GM18873 (cell line): ENCODE measurements at regions not wholly inside any gene's neighbourhood (a gene's known extent, or its start where the extent isn't known, plus 50 kb on each side); places are given as distances from the start of the nearest gene placed in this dataset.
"Not testable (repeated sequence)": the region's sequence is repeated elsewhere in the genome, so short reads cannot be mapped to it uniquely, and the experiment has no call there.

Source experiments
- ATAC-seq: cut with Tn5 transposase; IDR thresholded peaks from one replicate; pipeline ENCODE4 v1.9.1; 2021; ENCODE audit warnings: mild to moderate bottlenecking, moderate library complexity, moderate number of reproducible peaks; ENCODE audit not compliant: unreplicated experiment, low FRiP score

DNA sequence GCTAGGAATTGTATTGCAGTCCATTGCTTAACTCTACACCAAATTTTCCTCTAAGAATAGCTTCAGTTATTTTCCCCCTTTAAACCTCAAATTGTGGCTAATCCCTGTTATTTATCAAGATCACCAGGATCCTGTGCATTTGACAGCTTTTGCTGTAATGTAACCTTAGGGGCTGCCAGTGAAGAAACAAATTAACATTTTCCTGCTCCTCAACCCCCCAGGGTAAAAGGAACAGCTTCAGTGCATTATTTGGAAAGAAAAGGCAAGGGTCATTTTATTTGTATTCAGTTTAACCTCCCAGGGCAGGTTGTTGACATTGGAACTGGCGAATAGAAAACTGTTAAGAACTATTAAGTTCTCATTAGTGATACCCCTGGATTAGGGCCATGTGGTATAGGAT lies 57.0 kb downstream of the PCDH20 start:
- no peak for ATAC-seq

DNA sequence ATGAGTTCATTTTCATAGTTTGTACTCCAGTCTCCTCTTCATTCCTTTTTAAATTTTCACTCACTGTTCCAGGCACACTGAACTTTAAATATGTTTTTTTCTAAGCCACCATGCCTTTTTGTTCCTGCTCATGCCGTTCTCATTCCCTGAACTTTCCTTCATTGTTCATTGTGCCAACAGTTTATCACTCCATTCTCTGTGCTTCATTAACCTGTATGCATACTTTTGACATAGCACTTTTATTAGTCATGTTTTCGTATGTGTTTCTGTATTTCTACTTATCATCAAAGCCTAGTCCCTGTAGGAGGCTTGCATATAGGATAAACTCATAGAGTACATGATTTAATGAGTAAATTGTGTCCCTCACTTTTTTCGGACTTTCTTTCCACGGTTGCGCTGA lies 65.3 kb downstream of the PCDH20 start:
- ATAC-seq: no peak

DNA sequence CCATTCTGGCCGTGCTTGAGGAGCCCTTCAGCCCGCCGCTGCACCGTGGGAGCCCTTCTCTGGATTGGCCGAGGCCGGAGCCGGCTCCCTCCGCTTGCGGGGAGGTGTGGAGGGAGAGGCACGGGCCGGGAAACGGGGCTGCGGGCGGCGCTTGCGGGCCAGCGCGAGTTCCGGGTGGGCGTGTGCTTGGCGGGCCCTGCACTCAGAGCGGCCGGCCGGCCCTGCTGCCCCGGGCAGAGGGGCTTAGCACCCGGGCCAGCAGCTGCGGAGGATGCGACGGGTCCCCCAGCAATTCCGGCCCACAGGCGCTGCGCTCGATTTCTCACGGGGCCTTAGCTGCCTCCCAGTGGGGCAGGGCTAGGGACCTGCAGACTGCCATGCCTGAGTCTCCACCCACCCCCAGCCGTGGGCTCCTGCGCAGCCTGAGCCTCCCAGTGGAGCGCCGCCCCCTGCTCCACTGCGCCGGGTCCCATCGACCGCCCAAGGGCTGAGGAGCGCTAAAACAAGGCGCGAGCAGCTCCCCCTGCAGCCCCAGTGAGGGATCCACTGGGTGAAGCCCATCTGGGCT lies 76.5 kb downstream of the PCDH20 start:
- ATAC-seq: no peak

DNA sequence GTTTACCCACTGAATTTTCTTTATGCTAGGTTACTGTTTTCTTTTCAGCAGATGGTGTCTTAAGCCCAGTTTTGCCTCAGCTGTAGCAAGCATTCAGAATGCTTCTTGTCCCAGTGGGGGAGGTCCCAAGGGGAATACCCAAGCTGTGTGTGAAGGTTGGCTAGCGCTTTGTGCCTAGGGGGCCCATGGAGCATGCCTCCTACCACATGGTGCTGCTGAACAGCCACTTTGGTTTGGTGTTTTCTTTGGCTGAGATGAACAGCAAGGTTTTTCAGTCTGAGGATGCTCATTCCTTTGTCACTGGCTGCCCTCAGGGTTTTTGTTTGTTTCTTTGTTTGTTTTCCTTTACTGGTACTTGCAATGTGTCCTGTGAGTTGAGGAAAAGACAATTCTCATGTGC lies 99.0 kb downstream of the PCDH20 start:
- ATAC-seq: no peak

DNA sequence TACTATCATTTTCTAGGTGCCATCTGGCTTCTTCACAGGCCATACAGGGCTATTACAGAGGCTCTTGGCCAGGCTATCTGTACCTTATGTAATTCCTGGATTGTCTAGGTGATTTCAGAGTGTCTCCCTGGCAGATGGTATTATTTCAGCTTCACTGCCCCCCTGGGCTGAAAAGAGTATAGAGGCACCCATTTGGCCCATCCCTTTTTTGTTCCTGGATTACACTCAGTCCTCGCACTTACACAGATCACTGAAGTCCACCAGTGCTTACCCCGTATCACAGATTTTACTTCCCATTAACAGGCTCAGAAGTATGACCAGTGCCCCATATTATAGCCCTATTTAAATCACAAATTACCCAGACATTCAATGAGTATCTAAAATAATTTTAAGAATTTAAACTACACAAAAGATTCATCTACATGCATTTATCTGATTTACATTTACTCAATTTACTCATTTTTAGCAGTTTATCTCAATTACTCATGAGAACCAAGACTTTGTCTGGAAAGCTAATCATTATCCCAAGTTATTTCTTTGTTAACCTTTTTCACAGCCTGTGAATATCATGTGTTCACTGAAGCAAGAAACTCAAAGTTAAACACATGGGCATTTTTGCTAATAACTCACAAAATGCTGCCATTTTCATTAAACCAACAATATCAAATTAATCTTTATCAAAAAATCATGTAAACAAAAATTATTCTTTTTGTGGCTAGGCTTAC lies 121.0 kb downstream of the PCDH20 start:
- ATAC-seq: no peak

DNA sequence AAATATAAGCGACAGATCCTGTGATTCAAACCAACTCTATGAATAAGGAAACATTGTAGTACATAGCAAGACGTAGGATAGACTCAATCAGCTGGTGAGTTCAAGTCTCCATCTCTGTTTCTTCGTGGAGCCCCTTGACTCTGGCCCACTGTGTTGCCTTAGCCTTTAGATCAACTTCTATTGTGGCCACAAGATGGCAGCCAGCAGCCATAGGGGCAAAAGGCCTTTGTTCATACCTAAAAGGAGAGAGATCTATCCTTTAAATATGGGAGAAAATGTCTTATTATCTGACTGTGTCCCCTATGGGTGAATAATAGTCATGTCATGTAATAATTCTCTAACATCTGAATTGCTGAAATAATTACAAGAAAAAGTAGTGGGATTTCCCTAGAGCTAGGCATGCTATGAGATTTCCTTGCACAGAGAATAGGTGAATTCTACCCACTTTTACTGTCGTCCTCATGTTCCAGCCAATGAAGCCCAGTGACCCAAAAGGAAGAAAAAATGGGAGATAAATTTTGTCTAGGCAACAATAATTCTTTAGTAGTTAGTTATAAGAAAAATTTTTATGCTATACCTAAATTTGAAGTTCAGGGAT lies 129.4 kb downstream of the PCDH20 start:
- no peak for ATAC-seq

DNA sequence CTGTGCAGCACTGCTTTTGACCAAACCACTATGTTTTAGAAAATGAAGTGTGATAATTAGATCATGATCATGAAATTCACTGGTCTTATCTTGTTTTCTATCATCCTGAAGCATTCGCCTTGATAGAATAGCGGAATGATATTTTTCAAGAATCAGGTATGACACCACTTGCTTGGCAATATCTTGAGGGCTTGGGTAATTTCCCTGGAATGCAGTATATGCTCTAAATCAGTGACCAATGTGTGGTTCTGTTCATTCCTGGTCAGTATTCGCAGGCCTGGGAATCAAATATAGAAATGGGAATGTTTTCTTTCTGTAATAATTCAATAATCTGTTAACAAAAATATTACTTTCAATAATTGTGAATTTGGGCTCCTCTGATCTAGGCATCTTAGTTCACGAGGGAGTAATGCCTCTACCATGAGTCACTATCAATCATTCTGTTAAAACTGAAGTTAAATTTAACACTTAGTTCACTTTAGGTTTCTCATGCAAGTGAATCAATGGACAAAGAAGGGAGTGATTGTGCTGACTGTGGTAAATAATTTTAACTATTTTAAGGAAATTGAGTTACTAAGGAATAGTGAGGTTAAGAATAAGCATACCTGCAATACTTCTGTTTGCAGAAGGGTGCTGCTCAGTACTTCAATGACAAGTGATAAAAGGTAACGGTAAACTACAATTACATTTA lies 137.9 kb downstream of the PCDH20 start:
- ATAC-seq: no peak

DNA sequence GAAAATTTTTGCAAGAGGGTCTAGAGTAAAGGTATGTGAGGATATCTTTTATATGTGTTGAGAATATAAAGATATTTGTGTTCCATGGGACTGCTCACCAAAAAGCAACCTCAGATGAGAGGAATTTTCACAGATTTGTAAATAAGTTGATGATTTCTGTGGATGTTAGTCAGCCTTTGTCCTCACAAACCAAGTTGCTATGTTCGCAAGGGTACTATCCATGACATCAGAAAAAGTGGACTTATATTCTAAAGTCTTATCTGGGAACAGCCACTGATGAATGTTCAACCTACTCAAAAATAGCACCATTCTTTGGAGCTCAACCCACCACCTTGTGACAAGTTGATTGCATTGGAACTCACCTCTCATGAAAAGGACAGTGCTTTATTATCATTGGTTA lies 138.6 kb downstream of the PCDH20 start:
- no peak for ATAC-seq

DNA sequence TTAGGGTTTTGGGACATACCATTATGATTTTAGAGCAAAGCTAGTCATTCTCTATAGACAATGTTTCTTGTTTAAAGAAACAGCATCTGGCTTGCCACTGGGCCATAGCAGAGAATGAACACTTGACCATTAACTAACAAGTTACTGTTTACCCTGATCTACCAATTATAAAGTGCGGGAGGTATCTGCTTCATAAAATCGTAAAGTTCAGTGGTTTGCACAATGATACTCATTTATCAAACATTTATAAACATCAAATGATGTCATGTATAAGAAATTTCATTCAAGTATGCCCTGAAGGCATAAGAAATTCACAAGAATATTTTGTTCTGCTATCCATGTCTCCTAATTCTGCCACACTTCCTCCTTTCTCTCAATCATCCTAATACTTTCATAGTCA lies 139.2 kb downstream of the PCDH20 start:
- ATAC-seq: no peak

DNA sequence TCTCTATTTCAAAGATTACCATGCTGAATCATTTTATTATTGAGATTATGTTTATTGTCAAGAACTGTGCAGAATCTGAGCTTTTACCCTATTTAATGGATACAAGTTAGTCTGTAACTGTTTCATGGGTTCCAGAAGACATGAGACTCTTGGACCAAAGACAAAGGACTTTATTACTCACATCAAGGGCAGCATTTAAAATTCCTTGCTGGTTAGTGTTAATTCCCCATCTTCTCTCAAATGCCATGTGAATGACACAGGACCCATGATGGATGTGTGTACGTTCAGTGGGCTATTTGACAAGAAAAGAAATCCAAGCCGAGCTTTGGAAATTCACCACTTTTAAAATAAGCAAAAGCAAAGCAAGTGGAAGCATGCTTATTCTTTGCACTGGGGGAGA lies 139.9 kb downstream of the PCDH20 start:
- ATAC-seq: no peak

DNA sequence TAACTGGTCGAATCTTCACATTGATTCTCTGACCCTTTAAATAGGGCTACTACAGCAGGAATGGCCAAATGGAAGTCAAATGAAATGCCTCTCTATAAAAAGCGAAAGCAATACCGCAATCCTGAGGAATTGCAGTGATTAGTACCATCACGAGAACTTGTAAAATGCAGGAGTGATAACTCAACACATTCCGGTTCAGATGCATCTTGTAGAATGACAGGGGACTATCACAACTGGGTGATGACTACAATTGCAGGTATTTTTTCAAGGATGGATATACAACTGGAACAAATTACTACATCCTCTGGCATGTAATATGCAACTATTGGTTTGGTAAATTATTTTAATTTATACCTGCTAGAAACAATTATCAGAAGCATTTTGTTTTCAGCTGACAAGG lies 140.4 kb downstream of the PCDH20 start:
- no peak for ATAC-seq

DNA sequence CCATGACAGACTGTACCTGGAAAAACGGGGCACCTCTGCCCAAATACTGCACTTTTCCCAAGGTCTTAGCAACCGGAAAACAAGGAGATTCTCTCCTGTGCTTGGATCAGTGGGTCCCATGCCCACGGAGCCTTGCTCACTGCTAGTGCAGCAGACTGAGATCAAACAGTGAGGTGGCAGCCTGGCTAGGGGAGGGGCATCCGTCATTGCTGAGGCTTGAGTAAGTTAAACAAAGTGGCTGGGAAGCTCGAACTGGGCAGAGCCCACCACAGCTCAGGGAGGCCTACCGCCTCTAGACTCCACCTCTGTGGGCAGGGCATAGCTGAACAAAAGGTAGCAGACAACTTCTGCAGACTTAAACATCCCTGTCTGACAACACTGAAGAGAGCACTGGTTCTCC lies 148.8 kb downstream of the PCDH20 start:
- ATAC-seq: not testable (repeated sequence)

DNA sequence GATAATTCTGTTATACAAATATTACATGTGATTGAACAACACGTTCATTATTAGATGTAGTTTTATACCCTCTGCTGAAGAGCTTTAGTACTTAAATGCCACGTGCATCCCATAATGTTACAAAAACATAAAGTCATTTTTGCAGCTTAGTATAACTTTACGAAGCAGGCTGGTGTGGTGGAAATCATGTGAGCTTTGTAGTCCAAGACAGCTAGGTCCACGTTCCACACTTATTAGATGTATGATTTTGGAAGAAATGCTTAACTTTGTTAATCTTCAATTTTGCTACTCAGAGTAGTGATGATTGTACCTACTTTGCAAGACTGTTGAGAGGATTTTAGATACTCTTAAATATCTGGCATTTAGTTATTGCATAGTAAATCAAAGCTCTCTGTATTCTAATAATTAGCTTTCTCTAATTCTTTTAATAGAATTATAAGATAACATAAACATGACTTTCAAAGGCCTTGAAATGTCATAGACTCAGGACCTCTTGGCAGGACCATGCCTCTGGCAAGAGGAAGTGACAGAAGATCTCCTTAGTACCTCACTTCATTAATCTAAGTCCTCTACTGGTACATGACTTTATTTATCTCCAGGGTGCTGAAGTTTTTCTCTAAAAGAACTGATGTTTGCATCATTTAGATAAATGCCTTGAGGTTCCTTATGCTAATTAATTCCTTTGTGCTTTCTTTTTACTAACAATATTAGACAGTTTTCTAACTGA lies 153.7 kb downstream of the PCDH20 start:
- no peak for ATAC-seq

DNA sequence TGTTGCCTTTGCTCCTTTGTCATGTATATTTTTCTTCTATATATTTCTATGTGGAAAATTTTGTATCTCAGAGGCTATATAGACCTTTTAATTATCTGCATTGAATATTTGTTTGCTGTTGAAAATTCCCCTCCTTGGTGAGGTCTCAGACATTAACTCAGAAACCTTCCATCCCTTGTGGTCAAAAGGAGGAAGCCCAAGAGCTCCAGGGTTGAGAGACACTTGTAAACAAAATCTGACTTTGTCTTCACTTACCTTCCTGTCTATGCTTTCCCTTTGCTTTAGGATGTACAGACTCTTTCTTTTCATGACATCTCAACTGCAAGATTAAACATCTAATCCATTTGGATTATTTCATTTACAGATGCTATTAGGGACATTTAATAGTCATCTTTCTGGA lies 157.5 kb downstream of the PCDH20 start:
- ATAC-seq: no peak

DNA sequence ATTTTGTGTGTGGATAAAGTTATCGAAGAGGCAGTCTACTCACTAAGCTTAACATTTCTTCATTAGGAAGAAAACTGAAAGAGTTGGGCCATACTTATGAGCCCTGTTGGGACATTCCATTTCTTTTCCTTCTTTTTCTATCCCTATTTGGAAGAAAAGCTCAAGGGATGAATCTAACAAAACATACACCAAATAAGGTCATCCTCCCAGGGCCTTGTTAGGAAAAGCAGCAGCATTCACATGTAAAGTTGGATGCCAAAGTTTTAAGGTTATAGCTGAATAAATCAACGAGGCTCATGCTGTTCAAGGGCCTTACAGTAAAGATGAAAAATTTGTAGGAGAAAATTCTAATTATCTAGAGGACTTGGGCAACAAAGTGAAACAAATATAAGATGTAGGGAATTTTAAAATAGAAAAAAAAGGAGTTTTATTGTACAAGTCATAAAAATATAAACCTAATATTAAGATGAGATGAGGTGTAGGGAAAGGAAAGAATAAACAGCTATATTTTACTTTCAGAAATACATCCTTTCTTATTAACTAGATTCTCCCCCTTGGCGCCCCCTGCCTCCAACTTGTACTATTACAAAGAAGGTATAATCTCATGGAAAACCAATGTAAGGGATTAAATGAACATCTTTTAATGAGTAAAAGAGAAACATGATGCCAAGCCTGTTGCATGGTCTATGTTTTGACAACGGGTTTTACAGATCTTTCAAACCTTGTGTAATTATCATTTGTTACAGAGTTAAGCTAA lies 160.4 kb downstream of the PCDH20 start:
- no peak for ATAC-seq

DNA sequence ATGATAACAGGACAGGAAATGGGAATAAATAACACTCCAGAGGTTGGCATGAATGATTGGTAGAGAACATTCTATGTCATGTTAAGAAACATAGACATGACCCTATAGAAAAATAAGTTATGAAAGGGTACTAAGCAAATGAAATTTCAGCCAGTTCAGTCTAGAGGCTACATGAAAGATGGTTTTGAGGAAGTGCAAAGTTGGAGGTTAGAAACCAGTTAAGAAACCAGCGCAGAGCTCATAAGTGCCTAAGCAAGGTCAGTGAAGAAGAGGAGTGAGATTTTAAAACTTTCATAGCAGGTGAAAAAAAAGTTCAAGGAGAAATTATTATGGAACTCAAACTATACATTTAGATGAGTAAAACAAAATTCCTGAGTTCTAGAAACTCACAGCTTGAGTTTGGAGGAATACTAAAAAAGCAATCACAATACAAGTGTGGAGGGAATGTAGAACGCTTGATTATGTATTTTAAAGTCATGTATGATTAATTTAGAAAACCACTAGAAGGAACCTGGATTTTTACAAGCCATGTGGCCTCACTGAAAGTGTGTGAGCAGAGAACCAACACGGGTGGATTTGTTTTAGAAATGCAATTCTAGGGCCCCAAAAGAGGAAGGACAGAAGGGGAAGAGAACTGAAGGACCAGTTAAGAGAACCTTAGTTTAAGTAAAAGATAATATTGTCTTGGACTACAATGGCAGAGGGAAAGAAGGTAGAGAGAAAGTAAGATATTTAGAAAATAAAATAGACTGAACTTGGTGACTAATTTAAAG lies 162.4 kb downstream of the PCDH20 start:
- no peak for ATAC-seq

DNA sequence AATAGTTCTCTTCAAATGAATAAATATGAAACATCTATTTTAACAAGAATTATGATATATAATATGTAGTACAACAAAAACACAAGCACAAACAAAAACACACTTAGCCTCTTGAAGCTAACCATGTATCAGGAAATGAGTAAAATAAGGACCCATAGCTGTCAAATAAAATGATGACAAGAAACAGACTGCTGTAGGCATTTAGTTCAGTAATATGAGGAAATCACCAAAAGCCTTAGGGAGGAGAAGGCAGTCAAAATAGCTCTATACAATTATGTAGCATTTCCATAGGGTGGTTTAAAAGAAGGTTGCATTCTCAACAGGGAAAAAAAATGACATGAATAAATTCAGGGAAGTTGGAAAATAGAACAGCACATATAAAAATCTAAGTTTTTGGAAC lies 163.4 kb downstream of the PCDH20 start:
- no peak for ATAC-seq

DNA sequence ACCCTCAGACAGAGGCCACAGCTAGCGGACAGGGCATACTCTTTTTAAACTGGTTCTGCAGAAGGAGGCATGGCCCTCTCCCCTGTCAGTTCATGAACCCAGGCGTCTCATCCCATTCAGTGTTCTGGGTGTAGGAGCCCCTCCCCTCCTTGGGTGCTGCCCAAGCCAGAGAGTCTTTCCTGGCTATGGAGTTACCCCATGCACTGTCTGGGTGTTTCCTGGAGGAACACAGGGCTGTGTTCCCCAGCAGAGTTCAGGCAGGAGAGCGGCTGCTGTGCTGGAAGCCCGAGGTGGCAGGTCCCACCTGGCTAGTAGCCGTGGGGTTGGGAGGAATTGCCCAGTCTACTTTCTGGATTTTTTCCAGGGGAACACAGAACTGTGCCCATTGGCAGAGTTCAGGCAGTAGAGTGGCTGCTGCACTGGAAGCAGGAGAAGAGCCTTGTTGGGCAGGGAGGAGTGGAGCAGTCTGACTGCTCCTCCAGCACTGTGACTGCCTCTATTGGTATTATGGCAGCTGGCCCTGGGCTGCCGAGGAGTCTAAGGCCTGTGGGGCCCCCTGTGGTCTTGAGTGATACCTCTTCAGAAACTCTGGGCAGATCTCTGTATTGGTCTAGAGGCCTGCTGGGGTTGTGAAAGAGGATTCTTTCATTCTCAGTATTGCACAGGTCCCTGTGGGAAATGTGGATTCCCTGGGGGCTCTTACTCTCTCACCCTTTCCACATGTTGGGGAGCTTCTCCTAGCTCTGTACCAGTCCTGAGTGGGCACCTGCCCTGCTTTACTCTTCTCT lies 168.3 kb downstream of the PCDH20 start:
- ATAC-seq: no peak

DNA sequence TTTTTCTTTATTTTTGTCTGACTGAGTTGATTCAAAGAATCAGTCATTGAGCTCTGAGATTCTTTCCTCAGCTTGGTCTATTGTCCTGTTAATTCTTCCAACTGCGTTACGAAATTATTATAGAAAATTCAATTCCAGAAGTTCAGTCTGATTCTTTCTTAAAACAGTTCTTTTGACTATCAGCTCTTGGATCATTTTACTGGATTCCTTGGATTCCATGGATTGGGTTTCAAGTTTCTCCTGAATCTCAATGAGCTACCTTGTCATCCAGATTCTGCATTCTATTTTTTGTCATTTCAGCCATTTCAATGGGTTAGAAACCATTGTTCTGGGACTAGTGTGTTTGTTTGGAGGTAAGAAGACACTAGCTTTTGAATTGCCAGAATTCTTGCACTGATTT lies 169.3 kb downstream of the PCDH20 start:
- no peak for ATAC-seq
